WTC11 (cell line): ENCODE measurements at regions not wholly inside any gene's neighbourhood (a gene's known extent, or its start where the extent isn't known, plus 50 kb on each side); places are given as distances from the start of the nearest gene placed in this dataset.

ENCODE experiments used
- ATAC-seq: fragments of 200-7000 bp; cut with Tn5 transposase; 2 replicates; pipeline ENCODE4 v1.10.0; 2021; ENCODE audit warnings: mild to moderate bottlenecking, moderate library complexity
- CTCF ChIA-PET: fragments of 300-600 bp; sonication (Branson Sonifier 250); formaldehyde crosslinking; loops from one replicate; lab custom pipeline; 2021; ENCODE audit warnings: antibody characterized with exemption; lab: Charles Lee
- POLR2A ChIA-PET: fragments of 350-600 bp; sonication (Branson Sonifier 250); formaldehyde crosslinking; loops from one replicate; lab custom pipeline; 2021; ENCODE audit warnings: antibody characterized with exemption; lab: Charles Lee
- DNase-seq: peaks from one replicate; pipeline ENCODE4 v3.0.0; 2021; ENCODE audit warnings: low spot score
- H3K27ac Mint-ChIP-seq: 2 replicates; pipeline ENCODE4 v1.8.0; 2021; ENCODE audit warnings: mixed read lengths
- H3K27me3 Mint-ChIP-seq: 2 replicates; pipeline ENCODE4 v1.8.0; 2021; ENCODE audit warnings: low read depth, mild to moderate bottlenecking, moderate library complexity, mixed read lengths
- H3K36me3 Mint-ChIP-seq: 2 replicates; pipeline ENCODE4 v1.8.0; 2021; ENCODE audit warnings: mixed read lengths
- H3K4me1 Mint-ChIP-seq: 2 replicates; pipeline ENCODE4 v1.8.0; 2022; ENCODE audit warnings: mixed read lengths
- H3K4me3 Mint-ChIP-seq: 2 replicates; pipeline ENCODE4 v1.8.0; 2021; ENCODE audit warnings: mild to moderate bottlenecking, moderate library complexity, mixed read lengths
- H3K9me3 Mint-ChIP-seq: 2 replicates; pipeline ENCODE4 v1.8.0; 2021; ENCODE audit warnings: mixed read lengths
- AFF4 ChIP-seq: sonication (generic); formaldehyde crosslinking; IDR thresholded peaks from 2 replicates; pipeline ENCODE4 v1.8.1; 2023; ENCODE audit warnings: mild to moderate bottlenecking, missing genetic modification reagents, borderline replicate concordance
- ATF1 ChIP-seq: sonication (generic); formaldehyde crosslinking; IDR thresholded peaks from 2 replicates; pipeline ENCODE4 v1.8.1; 2023; ENCODE audit warnings: mild to moderate bottlenecking, moderate library complexity, missing genetic modification reagents
- CBFB ChIP-seq: sonication (generic); formaldehyde crosslinking; IDR thresholded peaks from 2 replicates; pipeline ENCODE4 v1.8.1; 2022; ENCODE audit warnings: mild to moderate bottlenecking, low read depth, missing genetic modification reagents
- CTCF ChIP-seq: fragments of 200-600 bp; IDR thresholded peaks from 2 replicates; pipeline ENCODE4 v1.8.0; 2022; ENCODE audit warnings: antibody characterized with exemption
- EMX1 ChIP-seq: fragments of 250-450 bp; sonication (Bioruptor Pico); IDR thresholded peaks from 2 replicates; pipeline ENCODE4 v1.8.0; 2021; ENCODE audit warnings: mild to moderate bottlenecking
- FOXK1 ChIP-seq: sonication (generic); formaldehyde crosslinking; IDR thresholded peaks from 2 replicates; pipeline ENCODE4 v1.8.0; 2022; ENCODE audit warnings: mild to moderate bottlenecking, moderate library complexity, missing genetic modification reagents
- FOXP1 ChIP-seq: sonication (generic); formaldehyde crosslinking; IDR thresholded peaks from 2 replicates; pipeline ENCODE4 v1.8.0; 2022; ENCODE audit warnings: missing genetic modification reagents, mild to moderate bottlenecking, moderate library complexity, borderline replicate concordance
- HMGXB4 ChIP-seq: sonication (generic); formaldehyde crosslinking; IDR thresholded peaks from 2 replicates; pipeline ENCODE4 v1.8.1; 2023; ENCODE audit warnings: mild to moderate bottlenecking, moderate library complexity, missing genetic modification reagents
- IRF1 ChIP-seq: sonication (generic); formaldehyde crosslinking; IDR thresholded peaks from 2 replicates; pipeline ENCODE4 v1.8.0; 2023; ENCODE audit warnings: missing genetic modification reagents
- MLX ChIP-seq: sonication (generic); formaldehyde crosslinking; IDR thresholded peaks from 2 replicates; pipeline ENCODE4 v1.8.1; 2023; ENCODE audit warnings: mild to moderate bottlenecking, missing genetic modification reagents, moderate library complexity
- MYBL2 ChIP-seq: sonication (generic); formaldehyde crosslinking; IDR thresholded peaks from 2 replicates; pipeline ENCODE4 v1.8.1; 2023; ENCODE audit warnings: mild to moderate bottlenecking, moderate library complexity, missing genetic modification reagents
- NFE2L1 ChIP-seq: sonication (generic); formaldehyde crosslinking; IDR thresholded peaks from 2 replicates; pipeline ENCODE4 v1.8.1; 2023; ENCODE audit warnings: missing genetic modification reagents
- NFYB ChIP-seq: sonication (generic); formaldehyde crosslinking; conservative IDR thresholded peaks from 2 replicates; pipeline ENCODE4 v1.8.0; 2022; ENCODE audit warnings: low read depth, missing genetic modification reagents
- PREB ChIP-seq: sonication (generic); formaldehyde crosslinking; IDR thresholded peaks from 2 replicates; pipeline ENCODE4 v1.8.1; 2022; ENCODE audit warnings: mild to moderate bottlenecking, missing genetic modification reagents, moderate library complexity, borderline replicate concordance
- RELA ChIP-seq: sonication (generic); formaldehyde crosslinking; IDR thresholded peaks from 2 replicates; pipeline ENCODE4 v1.8.1; 2022; ENCODE audit warnings: missing genetic modification reagents, mild to moderate bottlenecking, borderline replicate concordance
- USF1 ChIP-seq: sonication (generic); formaldehyde crosslinking; IDR thresholded peaks from 2 replicates; pipeline ENCODE4 v1.8.0; 2022; ENCODE audit warnings: mild to moderate bottlenecking, missing genetic modification reagents
- ZMAT4 ChIP-seq: fragments of 250-450 bp; sonication (Bioruptor Pico); IDR thresholded peaks from 2 replicates; pipeline ENCODE4 v1.9.0; 2021; ENCODE audit warnings: mild to moderate bottlenecking
- ZNF138 ChIP-seq: sonication (generic); formaldehyde crosslinking; conservative IDR thresholded peaks from 2 replicates; pipeline ENCODE4 v1.8.1; 2022; ENCODE audit warnings: mild to moderate bottlenecking, moderate library complexity, missing genetic modification reagents
- ZNF232 ChIP-seq: sonication (generic); formaldehyde crosslinking; IDR thresholded peaks from 2 replicates; pipeline ENCODE4 v1.8.0; 2022; ENCODE audit warnings: mild to moderate bottlenecking, missing genetic modification reagents
- ZNF396 ChIP-seq: fragments of 250-450 bp; sonication (Bioruptor Pico); IDR thresholded peaks from 2 replicates; pipeline ENCODE4 v1.8.0; 2021; ENCODE audit warnings: mild to moderate bottlenecking, moderate library complexity, borderline replicate concordance
- ZNF512 ChIP-seq: sonication (generic); formaldehyde crosslinking; IDR thresholded peaks from 2 replicates; pipeline ENCODE4 v1.8.1; 2022; ENCODE audit warnings: missing genetic modification reagents, borderline replicate concordance

- no peak overlapping the region for H3K27ac Mint-ChIP-seq
- H3K36me3 Mint-ChIP-seq = peaks cover 9% of the 10 kb centered on the region
- ATAC-seq (no peak), DNase-seq (no peak)
- H3K9me3 Mint-ChIP-seq = peaks cover 9% of the 10 kb centered on the region
- no peaks in the 10 kb centered on the region for H3K27me3 Mint-ChIP-seq
- no peaks in the 10 kb centered on the region for H3K4me1 Mint-ChIP-seq
- no peak overlapping the region for H3K4me3 Mint-ChIP-seq
- no peak for TF ChIP-seq FOXP1 (CRISPR knock-in tag)
- TF ChIP-seq NFE2L1 = no peak
- TF ChIP-seq ATF1 (CRISPR knock-in tag) = no peak
- TF ChIP-seq CBFB = no peak
- TF ChIP-seq ZNF138 = no peak
- TF ChIP-seq CTCF = no peak
- TF ChIP-seq USF1 (CRISPR knock-in tag) = no peak
- TF ChIP-seq EMX1 (CRISPR knock-in tag) = no peak
- TF ChIP-seq NFYB (CRISPR knock-in tag) = no peak
- ChIA-PET POLR2A (no interaction called here), CTCF (no interaction called here)
Observed at GRCh38 chr9:28999057-28999456, 1425.8 kb upstream of the C9orf72 start.

GRCh38 chr9:28999806-29000205 lies 1426.5 kb upstream of the C9orf72 start:
- POLR2A ChIA-PET = no interaction called here
- Mint-ChIP-seq H3K27ac (no peak overlapping the region), H3K27me3 (no peaks in the 10 kb centered on the region), H3K4me3 (no peak overlapping the region), H3K9me3 (peaks cover 5% of the 10 kb centered on the region), H3K36me3 (peaks cover 5% of the 10 kb centered on the region; the same call in 1 of the 2 replicates), H3K4me1 (no peaks in the 10 kb centered on the region)
- CTCF ChIA-PET = no interaction called here
- DNase-seq (no peak), ATAC-seq (no peak)
- no peak for TF ChIP-seq EMX1 (CRISPR knock-in tag)
- no peak for TF ChIP-seq ATF1 (CRISPR knock-in tag)
- no peak for TF ChIP-seq MYBL2 (CRISPR knock-in tag)
- no peak for TF ChIP-seq ZNF396 (CRISPR knock-in tag)
- TF ChIP-seq ZNF512 = no peak
- TF ChIP-seq RELA = no peak
- no peak for TF ChIP-seq ZMAT4 (CRISPR knock-in tag)
- TF ChIP-seq ZNF232 (CRISPR knock-in tag) = no peak
- TF ChIP-seq AFF4 (CRISPR knock-in tag) = no peak
- TF ChIP-seq HMGXB4 = no peak
- no peak for TF ChIP-seq MLX
- no peak for TF ChIP-seq PREB (CRISPR knock-in tag)
- no peak for TF ChIP-seq FOXK1 (CRISPR knock-in tag)
- TF ChIP-seq IRF1 (CRISPR knock-in tag) = no peak
